Inferior parietal cortex (tissue), 1 donor: ENCODE measurements at regions not wholly inside any gene's neighbourhood (a gene's known extent, or its start where the extent isn't known, plus 50 kb on each side); places are given as distances from the start of the nearest gene placed in this dataset.
"Not testable (repeated sequence)": the region's sequence is repeated elsewhere in the genome, so short reads cannot be mapped to it uniquely, and the experiment has no call there.

Experiments
- DNase-seq: peaks from one replicate; pipeline ENCODE4 v3.0.0-alpha.2; 2016; ENCODE audit errors: extremely low spot score

DNA sequence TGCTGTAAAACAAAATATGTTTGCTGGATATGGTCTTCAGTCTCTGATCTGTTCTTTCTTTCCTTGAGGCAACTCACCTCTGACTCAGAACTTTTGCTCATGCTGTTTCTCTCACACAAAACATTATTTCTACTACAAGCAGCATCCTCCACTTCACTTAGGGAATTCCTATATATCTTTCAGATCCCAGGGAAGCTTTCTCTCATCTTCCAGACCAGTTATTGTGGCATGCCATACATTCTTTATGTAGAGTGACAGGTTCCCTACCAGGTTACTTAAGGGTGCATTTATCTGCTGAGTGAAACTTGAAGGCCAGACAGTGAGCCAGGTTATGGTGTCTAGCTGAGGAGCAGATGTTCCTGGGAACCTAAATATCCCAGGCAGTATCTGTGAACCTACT, 1226.0 kb downstream of the CDH8 start:
- peak; percentile 8 for DNase-seq

DNA sequence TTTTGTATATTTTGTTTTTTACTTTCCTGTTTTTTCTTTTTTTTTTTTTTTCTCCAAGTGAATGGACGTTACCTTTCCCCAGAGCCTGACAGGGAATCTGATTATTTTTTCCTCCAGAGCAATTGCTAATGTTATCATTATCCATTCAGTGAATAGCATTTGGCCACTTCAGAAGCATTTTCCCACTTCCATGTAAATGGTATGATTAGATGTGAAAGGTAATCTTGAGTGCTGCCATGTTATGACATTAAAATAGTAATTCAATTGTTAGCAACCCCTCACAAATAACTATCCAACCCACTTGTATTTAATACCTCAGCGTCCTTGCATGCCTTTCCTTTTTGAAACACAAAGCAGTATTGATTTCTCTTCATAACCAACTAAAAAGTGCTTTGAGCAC, 1243.8 kb downstream of the CDH8 start:
- no peak for DNase-seq

DNA sequence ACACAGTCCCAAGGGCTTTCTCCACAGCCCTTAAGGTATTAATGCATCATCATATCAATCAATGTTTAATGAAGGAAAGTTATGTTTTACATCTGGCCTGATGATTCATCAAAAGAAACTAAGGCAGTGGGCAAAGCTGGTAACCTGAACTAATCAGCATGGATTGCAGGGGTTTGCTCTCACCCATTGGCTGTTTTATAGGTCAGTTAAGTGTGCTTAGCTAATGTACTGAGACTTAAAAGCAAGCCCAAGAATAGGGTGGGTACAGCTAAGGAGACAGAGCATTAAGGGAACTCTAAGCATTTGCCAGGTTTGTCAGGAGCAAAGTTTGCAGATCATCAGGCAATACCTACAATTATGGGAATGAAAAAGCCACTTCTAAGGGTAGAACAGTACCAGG, 1247.6 kb downstream of the CDH8 start:
- no peak for DNase-seq

DNA sequence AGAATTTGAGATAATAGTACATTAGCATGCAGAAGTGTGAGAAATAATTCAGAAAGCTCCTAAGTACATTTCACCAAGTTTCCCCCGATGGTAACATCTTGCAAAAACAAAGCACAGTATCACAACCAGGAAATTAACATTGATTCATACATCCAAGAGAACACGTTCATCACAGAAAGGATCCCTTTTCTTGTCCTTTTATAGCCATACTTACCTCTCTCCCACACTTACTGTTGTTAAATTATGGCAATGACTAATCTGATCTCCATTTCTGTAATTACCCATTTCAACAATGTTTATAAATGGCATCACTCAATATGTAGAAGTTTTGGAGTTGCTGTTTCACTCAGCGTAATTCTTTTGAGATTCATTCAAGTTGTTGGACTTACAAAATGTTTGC, 1260.0 kb downstream of the CDH8 start:
- DNase-seq: no peak

DNA sequence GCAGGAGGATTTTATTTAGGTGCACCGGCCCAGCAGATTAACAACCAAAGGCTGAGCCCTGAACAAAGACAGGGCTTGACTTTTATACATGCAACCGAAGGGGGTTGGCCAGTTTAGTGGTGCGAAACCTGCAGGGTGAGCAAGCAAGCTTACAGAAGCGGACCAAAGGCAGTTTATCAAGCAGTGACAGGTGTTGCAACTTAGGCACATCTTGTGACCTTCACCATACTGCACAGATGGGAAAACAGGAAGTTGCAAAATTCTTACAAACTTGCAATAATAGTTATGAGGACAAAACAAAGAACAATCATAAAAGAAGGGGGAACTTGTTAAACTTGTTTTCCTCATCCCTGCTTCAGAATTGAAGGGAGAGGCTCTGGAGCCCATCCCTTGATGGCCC, 1265.1 kb downstream of the CDH8 start:
- no peak for DNase-seq

DNA sequence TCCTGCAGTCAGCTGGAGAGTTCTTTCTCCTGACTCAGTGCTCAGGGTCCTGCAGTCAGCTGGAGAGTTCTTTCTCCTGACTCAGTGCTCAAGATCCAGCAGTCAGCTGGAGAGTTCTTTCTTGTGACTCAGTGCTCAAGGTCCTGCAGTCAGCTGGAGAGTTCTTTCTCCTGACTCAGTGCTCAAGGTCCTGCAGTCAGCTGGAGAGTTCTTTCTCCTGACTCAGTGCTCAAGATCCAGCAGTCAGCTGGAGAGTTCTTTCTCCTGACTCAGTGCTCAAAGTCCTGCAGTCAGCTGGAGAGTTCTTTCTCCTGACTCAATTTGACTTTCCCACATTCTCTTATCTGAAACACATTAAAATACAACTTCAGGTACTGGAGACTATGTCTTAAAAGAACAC, 1265.9 kb downstream of the CDH8 start:
- not testable (repeated sequence) for DNase-seq

DNA sequence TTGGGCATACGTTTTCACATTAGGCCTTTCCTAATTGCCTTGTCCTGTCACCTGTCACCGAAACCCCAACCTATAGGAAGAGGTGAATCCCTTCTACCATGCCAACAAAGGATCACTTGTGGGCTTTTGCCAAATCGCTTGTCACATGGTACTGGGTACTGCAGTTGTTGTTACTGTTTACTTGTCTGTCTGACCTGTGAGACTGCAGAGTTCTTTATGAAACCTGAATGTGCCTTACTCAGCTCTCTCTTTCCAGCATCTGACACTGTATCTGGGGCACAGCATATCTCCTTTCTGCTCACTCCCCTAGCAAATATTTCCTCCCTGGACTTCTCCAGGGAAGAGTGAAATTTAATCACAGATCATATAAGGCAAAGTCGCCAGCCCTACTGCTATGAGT, 1272.4 kb downstream of the CDH8 start:
- DNase-seq: no peak

DNA sequence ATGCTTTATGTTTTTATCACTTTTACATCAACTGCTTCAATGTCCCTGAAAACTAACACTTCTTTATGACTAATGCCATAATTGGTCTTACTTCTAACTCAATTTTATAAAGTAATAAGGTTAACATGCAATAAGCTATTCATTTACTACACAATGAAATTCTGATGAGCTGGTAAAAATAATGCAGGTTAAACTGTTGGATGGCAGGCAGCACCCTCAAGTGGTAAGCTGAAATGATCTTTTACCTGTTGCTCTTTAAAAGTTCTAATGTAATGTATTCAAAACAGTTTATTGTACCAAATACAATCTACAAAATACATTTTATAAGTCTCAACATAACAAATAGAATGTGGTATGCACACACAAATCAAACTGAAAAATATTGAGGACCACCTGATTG, 1280.3 kb downstream of the CDH8 start:
- no peak for DNase-seq

DNA sequence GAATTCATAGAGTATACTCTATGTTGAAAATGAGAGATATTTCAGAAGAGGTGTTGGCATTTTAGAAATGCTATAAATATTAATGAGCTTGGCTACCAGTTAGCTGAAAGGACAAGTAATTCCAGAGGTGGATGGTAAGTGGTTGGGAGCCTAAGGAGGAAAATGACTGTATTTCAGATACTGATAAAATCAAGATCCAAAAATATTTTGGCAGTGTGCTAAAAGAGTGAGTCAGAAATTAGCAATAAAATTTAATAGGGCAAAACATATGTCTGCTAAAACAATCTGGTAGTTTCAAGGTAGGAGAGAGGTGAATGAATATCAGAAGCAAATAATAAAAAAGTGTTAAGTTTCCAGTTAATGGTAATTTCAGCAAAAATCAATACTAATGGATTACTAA, 1287.9 kb downstream of the CDH8 start:
- no peak for DNase-seq

DNA sequence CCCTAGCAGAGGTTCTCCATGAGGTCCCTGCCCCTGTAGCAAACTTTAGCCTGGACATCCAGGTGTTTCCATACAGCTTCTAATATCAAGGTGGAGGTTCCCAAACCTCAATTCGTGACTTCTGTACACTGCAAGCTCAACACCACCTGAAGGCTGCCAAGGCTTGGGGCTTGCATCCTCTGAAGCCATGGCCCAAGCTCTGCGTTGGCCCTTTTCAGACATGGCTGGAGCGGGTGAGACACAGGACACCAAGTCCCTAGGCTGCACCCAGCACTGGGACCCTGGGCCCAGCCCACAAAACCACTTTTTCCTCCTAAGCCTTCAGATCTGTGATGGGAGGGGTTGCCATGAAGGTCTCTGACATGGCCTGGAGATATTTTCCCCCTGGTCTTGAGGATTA, 1292.0 kb downstream of the CDH8 start:
- DNase-seq: no peak

DNA sequence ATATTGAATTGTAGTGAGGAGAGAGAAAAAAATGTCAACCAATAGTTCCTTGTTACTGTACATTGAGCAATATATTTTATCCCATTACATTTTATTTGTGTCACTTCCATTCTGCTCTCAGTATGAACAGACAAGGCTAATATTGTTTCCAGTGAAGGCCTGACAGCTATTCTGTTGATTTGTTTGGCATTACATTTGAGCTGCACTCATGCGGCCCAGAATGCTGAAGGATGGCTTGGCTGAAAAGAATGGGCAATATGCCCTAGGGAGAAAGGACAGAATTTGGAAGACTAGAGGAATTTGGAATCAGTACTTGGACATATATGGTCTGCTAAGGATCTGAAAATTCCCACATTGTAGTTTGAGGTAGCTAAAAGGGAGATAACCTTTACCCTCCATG, 1294.4 kb downstream of the CDH8 start:
- no peak for DNase-seq

DNA sequence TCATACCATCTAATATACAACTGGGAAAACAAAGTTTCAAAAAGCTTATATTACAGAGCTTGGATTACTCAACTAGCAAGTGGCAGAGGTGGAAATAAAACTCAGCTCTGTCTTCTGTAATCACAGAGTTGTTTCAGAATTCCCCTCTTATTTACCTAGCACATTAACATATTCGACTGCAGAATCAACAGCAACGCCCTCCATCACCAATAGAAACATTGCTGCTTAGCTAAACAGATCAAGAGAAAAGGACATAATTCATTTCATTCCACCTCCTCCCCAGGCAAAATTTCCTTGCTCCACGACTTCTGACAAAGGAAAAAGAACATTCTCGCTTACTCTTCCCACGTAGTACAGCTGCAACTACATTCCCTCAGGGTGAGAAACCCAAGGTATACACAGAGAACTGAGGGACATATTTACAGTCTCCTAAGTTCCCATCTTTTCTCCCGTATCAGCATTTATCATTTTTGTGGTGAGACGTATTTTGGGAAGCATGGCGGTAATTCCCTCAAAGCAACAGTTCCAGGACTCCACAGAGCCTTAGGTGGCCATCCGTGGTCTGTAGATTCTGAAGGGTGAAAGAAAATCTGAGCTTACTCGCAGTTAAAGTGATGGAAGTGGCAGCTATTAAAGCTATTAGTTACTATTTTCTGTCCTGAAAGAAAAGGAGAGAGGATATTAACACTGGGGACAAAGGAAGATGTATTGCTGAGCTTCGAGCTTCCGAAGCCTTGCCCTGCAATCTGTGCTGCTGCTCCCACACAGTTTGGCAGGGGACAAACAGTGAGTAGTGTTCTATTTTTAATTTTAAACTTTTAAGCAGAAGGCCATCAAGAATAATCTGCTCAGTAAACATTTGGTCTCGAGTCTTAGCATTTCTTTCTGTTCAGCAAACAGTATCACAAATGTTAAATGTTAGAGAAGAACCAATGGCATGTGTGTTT, 1296.2 kb downstream of the CDH8 start:
- no peak for DNase-seq

DNA sequence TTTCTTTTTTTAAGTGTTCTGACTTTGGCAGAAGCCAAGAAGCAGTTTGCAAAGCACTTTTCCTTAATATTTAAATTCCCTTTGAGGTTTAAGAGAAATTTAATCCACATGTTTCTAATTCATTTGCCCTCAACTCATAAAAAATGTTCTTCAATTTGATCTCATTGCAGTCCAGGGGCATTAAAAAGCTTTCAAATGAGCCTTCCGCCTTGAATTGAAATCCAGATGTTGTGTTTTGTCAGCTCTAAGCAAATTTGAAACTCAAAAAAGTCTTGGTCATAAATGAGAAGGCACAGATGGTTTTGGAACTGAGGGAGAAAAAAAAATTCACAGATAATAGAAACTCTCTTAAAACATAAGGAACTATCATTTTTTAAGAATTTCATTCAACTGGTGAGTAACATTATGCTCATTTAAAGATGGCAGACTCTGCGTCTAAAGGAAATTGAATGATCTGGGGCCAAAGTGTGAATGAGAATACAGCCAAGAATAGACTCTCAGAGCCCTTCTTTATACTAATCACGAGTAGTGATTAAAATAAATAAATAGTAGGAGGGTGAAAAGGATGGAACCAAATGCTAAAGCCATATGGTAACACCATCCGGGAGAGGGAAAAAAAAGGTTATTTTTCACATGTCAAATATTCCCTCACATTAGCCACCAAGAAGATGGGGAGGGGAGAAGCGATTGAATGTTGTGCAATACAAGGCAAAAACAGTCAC, 1304.7 kb downstream of the CDH8 start:
- peak; percentile 38 for DNase-seq

DNA sequence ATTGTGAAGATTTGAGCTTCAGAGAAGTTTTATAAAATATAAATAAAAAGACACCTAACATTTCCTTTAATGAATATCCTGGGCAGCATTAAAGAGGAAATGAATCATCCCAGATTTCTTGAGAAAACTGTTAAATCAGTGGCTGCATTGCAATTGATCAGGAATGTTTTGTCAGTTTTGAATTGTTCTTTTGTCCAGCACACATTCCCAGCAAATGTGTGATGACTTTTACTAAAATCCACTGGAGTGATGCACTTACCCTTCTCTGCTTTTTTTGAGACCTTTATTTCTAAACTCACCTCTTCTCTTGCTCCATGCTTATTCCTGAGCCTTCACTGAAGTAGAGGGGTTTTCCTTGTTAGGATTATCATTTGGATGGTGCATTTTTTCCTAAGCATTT, 1307.2 kb downstream of the CDH8 start:
- DNase-seq: no peak

DNA sequence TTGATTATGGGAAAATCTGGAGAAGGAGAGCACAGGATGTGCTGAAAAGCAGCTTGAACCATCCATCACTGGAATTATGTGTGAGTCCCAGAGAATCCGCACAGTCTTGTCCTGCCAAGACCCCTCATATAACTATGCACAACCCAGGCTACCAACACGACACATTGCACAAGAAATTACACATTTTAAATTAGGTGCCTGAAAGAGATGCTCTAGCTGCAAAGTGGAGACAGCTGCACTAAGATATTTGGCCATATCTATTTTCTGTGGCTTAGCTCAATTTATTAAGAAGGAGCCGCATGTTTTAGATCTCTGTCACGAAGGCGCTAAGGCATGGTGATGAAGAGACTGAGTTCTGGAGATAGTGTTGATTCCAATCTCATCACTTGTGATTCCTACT, 1308.4 kb downstream of the CDH8 start:
- no peak for DNase-seq

DNA sequence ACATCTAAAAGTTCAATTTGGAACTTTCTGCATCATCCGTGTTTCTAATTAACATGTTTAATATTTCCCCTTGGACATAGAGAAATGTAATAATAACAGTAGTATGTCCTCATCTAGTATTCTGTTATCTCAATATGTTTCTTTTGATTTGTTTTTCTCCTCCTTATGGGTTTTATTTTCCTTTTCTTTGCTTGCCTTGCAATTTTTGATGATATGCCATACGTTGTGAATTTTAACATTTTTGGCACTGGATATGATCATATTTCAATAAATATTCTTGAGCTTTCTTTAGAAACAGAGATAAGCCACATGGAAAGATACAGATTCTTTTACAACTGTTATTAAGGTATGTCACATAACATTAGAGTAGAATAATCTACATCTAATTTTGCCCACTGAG, 1316.2 kb downstream of the CDH8 start:
- DNase-seq: no peak

DNA sequence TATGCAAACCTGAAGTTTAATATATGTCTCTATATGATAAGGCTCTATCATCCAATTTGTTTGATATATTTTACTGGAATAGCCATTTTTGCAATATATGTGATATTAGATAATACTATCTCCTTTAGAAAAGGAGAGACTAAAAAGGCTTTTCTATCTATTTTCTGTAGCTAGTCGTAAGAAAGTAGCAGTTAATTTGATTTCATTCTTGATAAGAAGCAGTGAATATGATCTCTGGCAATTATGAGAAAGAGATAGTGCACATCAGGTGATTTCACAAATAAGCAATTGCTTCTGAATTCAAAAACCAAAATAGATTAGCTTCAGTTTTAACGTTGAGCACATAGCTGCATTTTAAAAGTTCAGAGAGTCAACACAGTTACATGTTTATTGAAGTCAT, 1318.4 kb downstream of the CDH8 start:
- no peak for DNase-seq

DNA sequence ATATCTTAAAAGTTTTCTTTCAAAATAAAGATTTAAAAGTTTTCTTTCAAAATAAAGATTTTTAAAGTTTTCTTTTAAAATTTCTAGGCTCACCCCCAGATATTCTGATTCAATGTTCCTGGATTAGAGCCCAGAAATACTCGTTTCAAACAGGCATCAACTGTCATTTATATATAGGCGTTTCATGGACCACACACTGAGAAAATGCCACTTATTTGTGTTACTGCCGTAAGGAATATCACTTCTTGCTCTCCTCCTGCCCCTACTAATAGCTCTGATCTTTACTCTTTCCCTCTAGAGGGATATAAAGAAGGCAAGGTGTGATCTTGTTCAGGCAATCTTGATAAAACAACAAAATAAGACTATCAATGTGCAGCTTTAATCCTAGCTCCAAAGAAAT, 1324.1 kb downstream of the CDH8 start:
- no peak for DNase-seq

DNA sequence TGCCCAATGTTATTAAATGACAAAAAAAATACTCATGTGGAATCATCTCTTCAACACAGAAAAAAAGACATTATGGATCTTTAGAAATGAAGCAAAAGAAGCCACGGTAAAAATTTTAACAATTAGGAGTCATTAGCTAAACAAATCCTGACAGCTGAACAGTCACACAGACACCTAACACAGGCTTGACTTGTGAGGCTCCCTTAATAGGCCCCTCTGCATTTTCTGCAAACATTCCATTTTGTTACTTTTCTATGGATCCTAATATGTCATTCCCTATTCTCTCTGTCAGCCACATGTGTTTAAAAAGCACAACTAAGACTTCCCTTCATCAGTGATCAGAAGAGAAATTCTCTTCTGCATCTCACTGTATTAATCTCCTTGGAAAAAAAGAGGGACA, 1331.5 kb downstream of the CDH8 start:
- no peak for DNase-seq

DNA sequence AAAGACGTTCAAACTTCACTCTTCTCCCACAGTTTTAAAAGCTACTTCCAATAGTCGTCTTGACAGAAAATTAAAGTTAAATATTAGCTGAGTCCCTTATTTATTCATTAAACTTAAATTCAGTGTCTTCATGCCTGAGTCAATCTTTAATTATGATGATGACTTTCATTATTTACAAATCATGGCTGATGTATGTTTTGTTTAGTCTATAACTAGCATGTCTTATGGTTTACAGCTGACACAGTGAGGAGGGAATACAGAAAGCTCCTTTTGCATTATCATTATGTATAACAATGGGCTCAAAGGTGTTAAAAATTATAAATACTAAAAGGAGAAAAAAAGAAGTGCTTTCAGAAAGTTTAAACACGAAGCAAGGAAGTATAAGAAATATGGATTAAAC, 1333.1 kb downstream of the CDH8 start:
- no peak for DNase-seq

DNA sequence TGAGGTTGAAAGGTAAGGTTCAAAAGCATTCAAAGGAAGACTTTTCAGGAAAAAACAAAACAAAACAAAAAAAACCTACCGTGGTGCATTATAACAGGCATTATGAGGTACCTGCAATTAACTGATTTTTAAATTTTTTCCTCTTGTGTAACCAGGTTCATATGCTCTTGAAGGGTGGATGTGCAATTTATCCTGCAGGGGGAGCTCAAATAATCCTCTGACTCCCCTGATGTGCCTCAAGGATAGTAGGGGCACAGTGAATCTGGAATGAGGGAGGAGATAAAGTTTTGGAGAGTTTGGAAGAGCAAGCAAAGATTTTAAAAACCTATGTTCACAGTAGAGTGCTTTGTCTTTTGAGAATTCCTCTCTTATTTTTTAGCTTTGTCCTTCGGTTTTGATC, 1349.4 kb downstream of the CDH8 start:
- DNase-seq: no peak

DNA sequence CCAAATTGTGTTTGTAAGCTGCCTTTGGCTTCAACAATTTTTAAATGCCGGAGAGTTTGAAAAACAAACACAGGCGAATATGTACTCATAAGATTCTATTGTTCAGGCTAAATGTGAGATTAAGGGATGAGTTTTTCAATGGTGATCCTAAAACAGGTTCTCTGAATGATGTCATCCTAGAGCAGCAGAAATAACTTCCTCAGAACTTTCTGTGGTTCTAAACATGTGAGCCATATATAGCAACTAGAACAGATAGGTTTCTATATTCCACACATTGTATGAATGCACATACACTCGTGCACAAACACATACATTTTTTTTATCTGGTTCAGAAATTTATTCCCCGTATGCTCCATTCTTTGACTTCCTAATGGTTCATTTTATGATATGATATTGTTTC, 1352.2 kb downstream of the CDH8 start:
- no peak for DNase-seq

DNA sequence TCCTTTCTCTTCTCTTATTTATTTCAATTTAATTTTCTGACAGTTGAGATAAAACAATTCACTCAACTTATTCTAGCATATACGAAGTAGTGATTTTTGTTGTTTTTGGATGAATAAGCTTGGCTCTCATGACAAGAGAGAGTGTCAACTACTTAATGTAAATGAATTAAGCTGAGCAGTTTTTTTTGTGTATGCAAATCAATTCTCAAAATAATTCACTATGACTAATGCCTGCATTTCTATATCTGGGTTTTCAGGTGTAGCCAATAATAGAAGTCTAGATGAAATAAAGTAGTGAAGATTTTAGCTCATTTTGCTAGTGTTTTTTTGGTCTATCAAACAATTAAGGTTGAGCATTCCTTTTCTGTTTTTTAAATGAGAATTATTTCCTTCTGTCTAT, 1354.0 kb downstream of the CDH8 start:
- no peak for DNase-seq
